T-helper 17 cell (primary cell): ENCODE measurements at regions not wholly inside any gene's neighbourhood (a gene's known extent, or its start where the extent isn't known, plus 50 kb on each side); places are given as distances from the start of the nearest gene placed in this dataset.

Experiments
- ATAC-seq: fragments of 150-1000 bp; cut with Tn5 transposase; 2 replicates; pipeline ENCODE4 v1.10.0; 2021; ENCODE audit warnings: mild to moderate bottlenecking, moderate library complexity
- DNase-seq, 3 donors: peaks; one replicate each; pipeline versions ENCODE4 v3.0.0 to v3.0.0-alpha.2; 2020 to 2021
- H3K9me3 ChIP-seq: one replicate; pipeline ENCODE4 v1.7.0; 2013; ENCODE audit warnings: low read length, mild to moderate bottlenecking; ENCODE audit not compliant: control insufficient read depth, poor library complexity, severe bottlenecking
- H3K27ac Mint-ChIP-seq: one replicate; pipeline ENCODE4 v1.8.0; 2022; ENCODE audit warnings: mild to moderate bottlenecking, moderate library complexity, mixed read lengths
- H3K27me3 Mint-ChIP-seq: one replicate; pipeline ENCODE4 v1.8.0; 2022; ENCODE audit warnings: mixed read lengths
- H3K36me3 Mint-ChIP-seq: one replicate; pipeline ENCODE4 v1.8.0; 2022; ENCODE audit warnings: low read depth, mixed read lengths
- H3K4me1 Mint-ChIP-seq: one replicate; pipeline ENCODE4 v1.8.0; 2022; ENCODE audit warnings: mild to moderate bottlenecking, mixed read lengths
- H3K4me3 Mint-ChIP-seq: one replicate; pipeline ENCODE4 v1.8.0; 2022; ENCODE audit warnings: mild to moderate bottlenecking, moderate library complexity, mixed read lengths

DNA sequence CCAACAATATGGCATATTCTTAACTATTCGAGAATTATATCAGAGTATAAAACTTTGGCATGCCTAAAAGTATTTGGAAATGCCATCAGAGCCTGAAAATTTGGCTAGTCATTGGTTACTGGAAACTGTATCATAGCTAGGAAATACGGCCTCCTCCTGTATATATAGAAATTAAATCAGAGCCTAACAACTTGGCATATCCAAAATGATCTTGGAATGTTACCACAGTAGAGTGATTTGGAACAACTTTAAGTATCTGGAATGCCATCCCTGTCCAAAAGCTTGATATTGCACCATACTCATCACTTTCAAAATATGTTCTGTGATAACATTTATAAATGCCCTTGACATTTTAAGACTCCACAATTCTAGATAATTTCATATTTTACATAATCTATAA, 335.8 kb downstream of the SLITRK1 start:
- Mint-ChIP-seq H3K36me3 (no peaks in the 10 kb centered on the region), H3K27me3 (no peaks in the 10 kb centered on the region), H3K4me3 (no peak overlapping the region), H3K4me1 (no peaks in the 10 kb centered on the region), H3K27ac (no peak overlapping the region)
- DNase-seq = no peak
- no peak for ATAC-seq
- no peaks in the 10 kb centered on the region for H3K9me3 ChIP-seq

DNA sequence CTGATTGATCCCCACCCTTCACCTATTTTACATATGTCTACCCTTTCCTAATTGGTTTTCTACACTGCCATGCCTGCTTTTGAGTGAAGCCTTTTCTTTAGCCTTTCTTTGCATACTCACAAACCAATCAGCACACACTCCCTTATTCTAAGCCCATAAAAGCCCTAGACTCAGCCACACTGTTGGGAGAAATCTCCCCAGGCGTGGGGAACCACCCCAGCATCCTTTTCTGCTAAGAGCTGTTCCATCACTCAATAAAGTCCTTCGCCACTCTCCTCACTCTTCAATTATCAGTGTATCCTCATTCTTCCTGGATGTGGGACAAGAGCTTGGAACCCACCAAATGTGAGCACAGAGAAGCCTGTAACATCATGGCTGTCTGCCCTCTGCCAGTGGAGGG, 343.6 kb downstream of the SLITRK1 start:
- no peak overlapping the region for H3K27ac Mint-ChIP-seq
- no peaks in the 10 kb centered on the region for H3K27me3 Mint-ChIP-seq
- H3K4me1 Mint-ChIP-seq = no peaks in the 10 kb centered on the region
- H3K36me3 Mint-ChIP-seq = no peaks in the 10 kb centered on the region
- H3K9me3 ChIP-seq = no peaks in the 10 kb centered on the region
- ATAC-seq (no peak), DNase-seq (no peak)
- H3K4me3 Mint-ChIP-seq = no peak overlapping the region

DNA sequence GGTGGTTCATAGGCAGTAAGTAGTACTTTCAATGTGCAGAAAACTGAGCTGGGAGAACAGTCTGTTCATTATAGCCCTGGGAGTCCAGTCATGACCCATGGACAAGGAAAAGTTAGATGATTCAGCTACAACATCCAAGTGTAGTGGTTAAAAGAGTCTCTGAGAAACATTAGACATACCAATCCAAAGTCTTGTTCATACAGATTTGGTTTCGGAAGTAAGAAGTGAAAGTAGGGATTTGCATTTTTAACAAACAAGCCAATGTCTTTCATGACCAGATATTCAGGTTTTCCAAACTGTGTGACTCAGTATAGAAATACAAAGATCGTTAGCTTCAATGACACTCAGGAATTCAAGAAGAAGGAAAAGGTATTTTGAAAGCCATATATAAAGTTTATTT, 345.3 kb downstream of the SLITRK1 start:
- H3K9me3 ChIP-seq = no peaks in the 10 kb centered on the region
- H3K4me3 Mint-ChIP-seq = no peak overlapping the region
- H3K27me3 Mint-ChIP-seq = no peaks in the 10 kb centered on the region
- no peak overlapping the region for H3K27ac Mint-ChIP-seq
- no peak for ATAC-seq
- H3K36me3 Mint-ChIP-seq = no peaks in the 10 kb centered on the region
- no peak for DNase-seq
- no peaks in the 10 kb centered on the region for H3K4me1 Mint-ChIP-seq

DNA sequence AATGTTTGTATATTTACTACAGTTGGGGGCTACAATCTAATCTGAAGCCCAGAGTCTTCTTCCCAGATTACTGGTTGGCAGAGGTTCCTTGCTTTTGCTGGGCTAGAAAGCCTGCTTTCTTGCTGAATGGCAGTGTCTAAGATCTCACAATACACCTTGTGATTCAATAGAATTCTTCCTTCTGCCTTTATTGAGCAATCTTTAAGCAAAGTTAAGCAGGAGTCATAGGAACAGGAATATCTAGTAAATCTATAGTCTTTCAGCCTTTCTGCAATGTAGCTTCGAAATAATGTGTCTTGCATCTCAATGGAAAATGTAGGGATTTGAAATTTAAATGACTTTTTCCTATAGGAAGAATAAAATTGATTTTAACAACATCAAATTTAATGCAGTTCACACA, 346.1 kb downstream of the SLITRK1 start:
- no peak for DNase-seq
- no peaks in the 10 kb centered on the region for H3K9me3 ChIP-seq
- Mint-ChIP-seq H3K4me3 (no peak overlapping the region), H3K27ac (no peak overlapping the region), H3K27me3 (no peaks in the 10 kb centered on the region), H3K4me1 (no peaks in the 10 kb centered on the region), H3K36me3 (no peaks in the 10 kb centered on the region)
- no peak for ATAC-seq

DNA sequence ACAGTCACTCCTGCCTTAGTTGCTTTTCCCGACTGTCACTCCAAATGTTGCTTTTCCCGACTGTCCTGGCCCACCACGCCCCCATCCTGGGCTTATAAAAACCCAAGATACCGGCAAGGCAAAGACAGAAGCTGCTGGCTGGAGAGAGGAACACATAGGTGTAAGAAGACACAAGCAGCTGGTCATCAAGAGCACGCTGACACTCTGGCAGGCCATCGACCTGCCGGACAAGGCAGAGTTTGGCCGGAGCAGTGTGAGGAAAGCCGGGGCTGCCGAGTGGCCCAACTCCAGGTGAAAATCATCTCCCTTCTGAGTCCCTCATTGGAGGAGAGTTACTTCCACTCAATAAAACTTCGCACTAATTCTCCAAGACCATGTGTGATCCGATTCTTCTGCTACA, 349.5 kb downstream of the SLITRK1 start:
- H3K9me3 ChIP-seq = no peaks in the 10 kb centered on the region
- DNase-seq (no peak), ATAC-seq (no peak)
- Mint-ChIP-seq H3K4me3 (no peak overlapping the region), H3K27me3 (no peaks in the 10 kb centered on the region), H3K27ac (no peak overlapping the region), H3K36me3 (no peaks in the 10 kb centered on the region), H3K4me1 (no peaks in the 10 kb centered on the region)

DNA sequence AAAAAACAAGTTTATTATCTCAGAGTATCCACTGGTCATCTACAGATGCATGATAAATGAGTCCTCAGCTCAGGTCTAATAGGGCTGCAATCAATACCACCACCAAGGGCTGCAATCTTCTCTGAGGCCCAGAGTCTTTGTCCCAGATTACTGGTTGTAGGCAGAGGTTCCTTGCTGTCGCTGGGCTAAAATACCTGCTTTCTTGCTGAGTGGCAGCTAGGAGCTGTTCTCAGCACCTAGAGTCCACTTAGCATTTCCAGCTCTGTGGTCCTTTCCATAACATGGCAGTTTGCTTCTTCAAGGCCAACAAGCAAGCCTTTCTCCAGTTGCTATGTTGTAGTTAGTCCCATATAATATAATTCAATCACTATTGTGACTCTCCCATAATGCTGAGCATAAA, 351.3 kb downstream of the SLITRK1 start:
- H3K27me3 Mint-ChIP-seq = no peaks in the 10 kb centered on the region
- no peaks in the 10 kb centered on the region for H3K9me3 ChIP-seq
- DNase-seq (no peak), ATAC-seq (no peak)
- no peaks in the 10 kb centered on the region for H3K36me3 Mint-ChIP-seq
- no peaks in the 10 kb centered on the region for H3K4me1 Mint-ChIP-seq
- H3K4me3 Mint-ChIP-seq = no peak overlapping the region
- H3K27ac Mint-ChIP-seq = no peak overlapping the region

DNA sequence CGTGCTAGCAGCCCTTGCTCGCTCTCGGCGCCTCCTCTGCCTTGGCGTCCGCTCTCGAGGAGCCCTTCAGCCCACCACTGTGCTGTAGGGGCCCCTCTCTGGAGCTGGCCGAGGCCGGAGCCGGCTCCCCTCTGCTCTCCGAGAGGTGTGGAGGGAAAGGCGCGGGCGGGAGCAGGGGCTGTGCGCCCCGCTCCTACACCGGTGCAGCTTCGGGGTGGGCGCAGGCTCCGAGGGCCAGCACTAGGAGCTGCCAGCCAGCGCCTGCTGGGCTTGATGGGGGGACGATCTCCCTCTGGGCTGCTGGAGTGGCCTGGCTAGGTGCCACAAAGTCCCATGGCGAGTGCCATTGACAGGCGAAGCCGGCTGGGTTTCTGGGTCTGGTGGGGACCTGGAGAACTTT, 365.5 kb downstream of the SLITRK1 start:
- Mint-ChIP-seq H3K4me1 (no peaks in the 10 kb centered on the region), H3K27me3 (no peaks in the 10 kb centered on the region), H3K36me3 (no peaks in the 10 kb centered on the region), H3K27ac (no peak overlapping the region), H3K4me3 (no peak overlapping the region)
- DNase-seq (no peak), ATAC-seq (no peak)
- no peaks in the 10 kb centered on the region for H3K9me3 ChIP-seq

DNA sequence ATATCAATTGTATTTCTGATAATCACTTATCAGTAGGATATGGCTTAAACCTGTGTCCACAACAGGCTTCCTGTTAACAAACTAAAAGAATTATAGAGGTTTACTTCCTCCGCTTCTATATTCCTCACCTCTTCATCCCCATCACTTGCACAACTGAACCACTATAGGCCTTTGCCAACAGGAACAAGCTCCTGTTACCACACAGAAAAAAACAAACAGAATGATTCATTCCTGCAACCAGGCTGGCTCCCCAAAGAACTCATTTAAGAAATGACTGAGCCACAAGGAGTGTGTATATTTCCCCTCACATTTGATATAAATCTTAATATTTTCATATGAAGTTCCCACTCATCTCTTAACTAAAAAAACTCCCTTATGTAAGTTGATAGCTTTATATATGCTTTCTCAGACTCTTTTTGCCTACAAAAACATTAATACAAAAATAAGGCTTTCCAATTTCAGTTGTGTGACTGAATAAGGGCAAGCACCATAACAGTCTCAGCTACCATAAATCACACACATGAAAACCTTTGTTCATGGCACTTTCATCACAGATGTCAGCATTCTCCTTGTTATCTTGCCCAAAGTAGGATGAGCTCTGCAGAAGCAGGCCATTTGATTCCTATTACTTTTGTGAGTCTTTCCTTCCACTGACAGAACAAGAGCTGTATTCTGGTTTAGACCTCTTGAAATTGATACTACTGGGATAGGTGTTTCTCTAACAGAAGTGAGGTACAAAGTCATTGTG, 366.8 kb downstream of the SLITRK1 start:
- H3K27me3 Mint-ChIP-seq = no peaks in the 10 kb centered on the region
- no peak for ATAC-seq
- no peak for DNase-seq
- no peak overlapping the region for H3K27ac Mint-ChIP-seq
- H3K4me3 Mint-ChIP-seq = no peak overlapping the region
- no peaks in the 10 kb centered on the region for H3K9me3 ChIP-seq
- no peaks in the 10 kb centered on the region for H3K4me1 Mint-ChIP-seq
- no peaks in the 10 kb centered on the region for H3K36me3 Mint-ChIP-seq

DNA sequence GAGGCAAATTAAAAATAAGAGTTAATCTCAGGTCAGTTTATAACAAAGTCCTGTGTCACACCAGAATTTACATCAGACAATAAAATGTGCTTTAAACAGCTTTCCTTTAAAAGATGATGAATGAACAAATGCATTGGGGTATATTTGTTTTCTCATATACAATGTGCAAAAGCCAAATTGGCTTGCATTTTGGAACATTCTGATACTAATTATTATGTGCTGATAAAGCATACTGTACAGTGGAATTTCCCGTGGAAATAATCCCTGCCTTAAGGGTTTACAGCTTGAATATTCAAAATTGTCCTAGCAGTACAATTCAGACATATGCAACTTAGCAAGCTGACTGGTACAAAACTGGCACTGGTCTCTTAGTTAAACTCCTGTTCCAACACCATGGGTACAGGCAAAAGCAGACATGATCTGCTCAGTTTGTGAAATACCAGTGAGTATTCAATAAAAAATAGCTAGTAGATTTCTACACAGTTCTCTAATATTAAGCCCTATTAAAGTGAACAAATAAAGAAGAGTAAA, 373.4 kb downstream of the SLITRK1 start:
- no peak for DNase-seq
- Mint-ChIP-seq H3K4me3 (no peak overlapping the region), H3K27ac (no peak overlapping the region), H3K4me1 (no peaks in the 10 kb centered on the region), H3K36me3 (no peaks in the 10 kb centered on the region), H3K27me3 (no peaks in the 10 kb centered on the region)
- no peaks in the 10 kb centered on the region for H3K9me3 ChIP-seq
- ATAC-seq = no peak

DNA sequence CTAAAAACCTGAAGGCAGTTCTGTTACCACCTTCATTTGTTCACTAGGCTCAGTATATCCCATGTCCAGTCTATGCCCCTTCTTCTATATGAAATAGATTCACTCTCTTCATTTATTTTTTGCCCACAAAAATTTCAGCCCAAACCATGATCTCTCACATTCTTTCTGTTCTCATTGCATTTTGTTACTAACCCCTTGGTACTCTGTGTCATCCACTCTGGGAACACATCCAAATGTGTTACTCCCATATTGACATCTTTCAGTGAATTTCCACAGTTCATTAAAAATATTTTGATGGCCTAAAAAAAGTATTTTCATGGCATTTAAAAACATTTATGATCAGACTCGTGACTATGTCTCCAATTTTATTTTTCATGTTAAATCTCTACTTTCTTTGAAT, 378.9 kb downstream of the SLITRK1 start:
- no peak for ATAC-seq
- no peak for DNase-seq
- Mint-ChIP-seq H3K4me3 (no peak overlapping the region), H3K4me1 (no peaks in the 10 kb centered on the region), H3K27me3 (no peaks in the 10 kb centered on the region), H3K36me3 (no peaks in the 10 kb centered on the region), H3K27ac (no peak overlapping the region)
- no peaks in the 10 kb centered on the region for H3K9me3 ChIP-seq

DNA sequence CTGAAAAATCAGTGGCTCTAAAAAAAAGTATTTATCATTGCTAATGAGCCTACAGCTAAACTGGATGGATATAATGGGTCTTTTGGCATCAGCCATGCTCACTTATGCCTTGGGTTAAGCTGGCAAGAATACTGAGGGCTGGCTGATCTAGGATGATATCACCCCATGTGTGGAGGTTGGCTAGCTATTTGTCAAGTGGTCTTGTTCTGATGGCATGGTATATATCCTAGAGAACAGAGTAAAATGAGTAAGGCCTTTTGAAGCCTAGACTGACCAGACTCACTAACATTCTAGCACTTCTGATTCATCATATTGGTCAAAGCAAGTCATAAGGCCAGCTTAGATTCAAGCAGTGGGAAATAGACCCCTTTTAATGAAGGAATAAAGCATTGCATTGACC, 383.0 kb downstream of the SLITRK1 start:
- H3K4me3 Mint-ChIP-seq = no peak overlapping the region
- no peaks in the 10 kb centered on the region for H3K27me3 Mint-ChIP-seq
- DNase-seq = no peak

DNA sequence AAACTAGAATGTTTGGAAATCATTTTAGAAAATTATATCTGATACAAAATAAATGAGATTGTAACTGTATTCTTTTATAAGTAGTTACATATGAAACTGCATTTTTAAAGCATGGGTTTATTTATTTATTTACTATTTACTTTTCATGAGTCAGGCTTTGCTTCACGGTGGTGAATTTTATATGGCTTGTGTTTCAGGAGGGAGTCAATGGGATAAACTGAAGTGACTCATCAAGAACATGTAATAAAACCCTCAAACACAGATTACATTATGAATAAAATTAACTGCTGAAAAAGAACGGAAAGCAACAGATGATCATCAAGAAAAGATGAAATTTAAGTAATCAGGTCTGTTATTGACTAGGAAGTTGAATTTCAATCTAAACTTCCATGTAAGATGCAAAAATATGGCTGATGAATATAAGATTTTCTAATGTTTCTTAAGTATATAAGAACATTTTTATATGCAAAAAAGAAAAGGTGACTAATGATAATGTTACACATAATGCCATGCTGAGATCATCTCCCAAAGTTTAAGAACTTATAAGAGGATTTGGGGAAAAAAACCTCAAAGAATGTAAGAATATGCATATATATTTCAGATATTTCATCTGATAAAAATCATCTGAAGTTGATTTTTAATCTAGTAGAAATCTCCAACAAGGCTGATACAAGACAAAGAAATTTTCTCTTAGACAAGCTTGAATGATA, 383.6 kb downstream of the SLITRK1 start:
- ATAC-seq (no peak), DNase-seq (no peak)
- no peak overlapping the region for H3K27ac Mint-ChIP-seq
- H3K4me1 Mint-ChIP-seq = no peaks in the 10 kb centered on the region
- H3K27me3 Mint-ChIP-seq = no peaks in the 10 kb centered on the region
- H3K9me3 ChIP-seq = no peaks in the 10 kb centered on the region
- no peak overlapping the region for H3K4me3 Mint-ChIP-seq
- H3K36me3 Mint-ChIP-seq = no peaks in the 10 kb centered on the region

More for the DNA sequence above, 383.0 kb downstream of the SLITRK1 start:
- no peaks in the 10 kb centered on the region for H3K9me3 ChIP-seq
- no peaks in the 10 kb centered on the region for H3K4me1 Mint-ChIP-seq
- H3K36me3 Mint-ChIP-seq = no peaks in the 10 kb centered on the region
- ATAC-seq = no peak
- H3K27ac Mint-ChIP-seq = no peak overlapping the region

DNA sequence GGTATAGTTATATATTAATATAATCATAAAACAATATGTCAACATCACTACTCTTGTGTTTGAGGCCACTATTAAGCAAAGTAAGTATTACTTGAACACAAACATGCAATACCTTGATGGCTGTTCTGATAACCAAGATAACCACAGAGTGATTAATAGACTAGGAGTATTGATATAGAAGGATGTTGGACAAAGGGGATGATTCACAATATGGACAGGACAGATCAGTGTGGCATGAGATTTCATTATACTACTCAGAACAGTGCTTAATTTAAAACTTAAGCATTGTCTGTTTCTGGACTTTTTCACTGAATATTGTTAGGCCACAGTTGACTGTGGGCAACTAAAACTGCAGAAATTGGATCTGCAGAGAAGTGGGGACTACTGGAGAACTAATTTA, 384.2 kb downstream of the SLITRK1 start:
- Mint-ChIP-seq H3K27ac (no peak overlapping the region), H3K36me3 (no peaks in the 10 kb centered on the region), H3K4me3 (no peak overlapping the region), H3K4me1 (no peaks in the 10 kb centered on the region), H3K27me3 (no peaks in the 10 kb centered on the region)
- no peak for ATAC-seq
- DNase-seq = no peak
- H3K9me3 ChIP-seq = no peaks in the 10 kb centered on the region

DNA sequence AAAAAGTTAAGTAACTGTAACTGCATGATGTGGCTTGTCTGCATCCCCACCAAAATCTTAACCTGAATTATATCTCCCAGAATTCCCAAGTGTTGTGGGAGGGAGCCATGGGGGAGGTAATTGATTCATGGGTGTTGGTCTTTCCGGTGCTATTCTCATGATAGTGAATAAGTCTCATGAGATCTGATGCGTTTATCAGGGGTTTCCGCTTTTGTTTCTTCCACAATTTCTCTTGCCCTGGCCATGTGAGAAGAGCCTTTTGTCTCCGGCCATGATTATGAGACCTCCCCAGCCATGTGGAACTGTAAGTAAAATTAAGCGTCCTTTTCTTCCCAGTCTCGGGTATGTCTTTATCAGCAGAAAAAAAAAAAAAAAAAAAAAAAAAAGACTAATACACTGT, 385.8 kb downstream of the SLITRK1 start:
- Mint-ChIP-seq H3K36me3 (no peaks in the 10 kb centered on the region), H3K4me1 (no peaks in the 10 kb centered on the region), H3K27me3 (no peaks in the 10 kb centered on the region), H3K27ac (no peak overlapping the region), H3K4me3 (no peak overlapping the region)
- no peak for ATAC-seq
- H3K9me3 ChIP-seq = no peaks in the 10 kb centered on the region
- no peak for DNase-seq
